ENCODE measurements at regions not wholly inside any gene's neighbourhood (a gene's known extent, or its start where the extent isn't known, plus 50 kb on each side); places are given as distances from the start of the nearest gene placed in this dataset.

DNA sequence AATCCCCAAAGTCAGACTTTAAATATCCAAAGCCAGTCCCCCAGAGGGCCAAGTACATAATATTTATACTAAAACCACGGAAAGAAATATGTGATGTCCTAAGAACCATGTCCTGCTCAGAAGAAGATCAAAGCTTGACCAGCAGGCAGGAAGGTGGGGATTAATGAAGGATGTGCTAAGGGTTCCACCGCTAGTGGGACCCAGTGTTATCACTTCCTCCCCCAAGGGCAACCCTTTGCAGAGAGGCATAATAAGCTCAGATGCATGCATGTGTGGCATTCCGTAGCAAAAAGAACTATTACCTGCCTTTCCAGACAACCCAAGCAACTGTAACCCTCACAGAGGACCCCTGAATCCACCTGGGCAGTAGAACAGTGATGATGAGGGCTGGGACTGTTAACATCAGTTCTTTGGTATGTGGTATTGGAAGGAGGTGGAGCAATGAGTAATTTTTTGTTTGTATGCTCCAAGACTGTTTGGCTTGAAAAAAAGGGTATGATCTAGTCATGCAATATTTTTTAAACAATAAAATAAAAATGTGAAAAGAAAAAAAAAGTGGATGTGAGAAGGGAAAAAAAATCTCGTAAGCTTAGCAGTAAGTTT, 71.7 kb upstream of the ETV6 start:
- H3K9me3 Mint-ChIP-seq, result peaks cover 12% of the 10 kb centered on the region
- DNase-seq (ENCODE audit: low spot score) (no peak), ATAC-seq (no peak)
- no peak overlapping the region for H3K27ac Mint-ChIP-seq
- H3K4me1 Mint-ChIP-seq, result peaks cover 5% of the 10 kb centered on the region
- peaks cover 14% of the 10 kb centered on the region for H3K36me3 Mint-ChIP-seq
- no peak overlapping the region for H3K4me3 Mint-ChIP-seq
- ChIA-PET POLR2A (no interaction called here), CTCF (no interaction called here)
- no peaks in the 10 kb centered on the region for H3K27me3 Mint-ChIP-seq (ENCODE audit: low read depth)
- TF ChIP-seq CBFB (CRISPR knock-in tag; IDR thresholded peaks at IDR 0.05; ENCODE audit: low read depth) (no peak), NFATC4 (CRISPR knock-in tag; IDR thresholded peaks at IDR 0.05) (no peak), RORB (CRISPR knock-in tag; IDR thresholded peaks at IDR 0.05) (no peak), HMGA2 (CRISPR knock-in tag; IDR thresholded peaks at IDR 0.05) (no peak), ZNF396 (CRISPR knock-in tag; IDR thresholded peaks at IDR 0.05; ENCODE audit: borderline replicate concordance) (no peak), SMAD3 (CRISPR knock-in tag; IDR thresholded peaks at IDR 0.05; ENCODE audit: borderline replicate concordance) (no peak), ETV6 (CRISPR knock-in tag; IDR thresholded peaks at IDR 0.05) (no peak), GTF2I (CRISPR knock-in tag; conservative IDR thresholded peaks at IDR 0.05) (no peak), ZNF138 (CRISPR knock-in tag; conservative IDR thresholded peaks at IDR 0.05) (no peak), NFE2L1 (CRISPR knock-in tag; IDR thresholded peaks at IDR 0.05) (no peak), NFYB (CRISPR knock-in tag; conservative IDR thresholded peaks at IDR 0.05; ENCODE audit: low read depth) (no peak), GRHL2 (CRISPR knock-in tag; IDR thresholded peaks at IDR 0.05; ENCODE audit: insufficient replicate concordance, severe bottlenecking) (no peak), FOXP1 (CRISPR knock-in tag; IDR thresholded peaks at IDR 0.05; ENCODE audit: borderline replicate concordance) (no peak)
- TF ChIP-seq, protein P1, sequence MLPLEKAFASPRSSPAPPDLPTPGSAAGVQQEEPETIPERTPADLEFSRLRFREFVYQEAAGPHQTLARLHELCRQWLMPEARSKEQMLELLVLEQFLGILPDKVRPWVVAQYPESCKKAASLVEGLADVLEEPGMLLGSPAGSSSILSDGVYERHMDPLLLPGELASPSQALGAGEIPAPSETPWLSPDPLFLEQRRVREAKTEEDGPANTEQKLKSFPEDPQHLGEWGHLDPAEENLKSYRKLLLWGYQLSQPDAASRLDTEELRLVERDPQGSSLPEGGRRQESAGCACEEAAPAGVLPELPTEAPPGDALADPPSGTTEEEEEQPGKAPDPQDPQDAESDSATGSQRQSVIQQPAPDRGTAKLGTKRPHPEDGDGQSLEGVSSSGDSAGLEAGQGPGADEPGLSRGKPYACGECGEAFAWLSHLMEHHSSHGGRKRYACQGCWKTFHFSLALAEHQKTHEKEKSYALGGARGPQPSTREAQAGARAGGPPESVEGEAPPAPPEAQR (CRISPR knock-in tag; IDR thresholded peaks at IDR 0.05), result no peak
- TF ChIP-seq, protein P2, sequence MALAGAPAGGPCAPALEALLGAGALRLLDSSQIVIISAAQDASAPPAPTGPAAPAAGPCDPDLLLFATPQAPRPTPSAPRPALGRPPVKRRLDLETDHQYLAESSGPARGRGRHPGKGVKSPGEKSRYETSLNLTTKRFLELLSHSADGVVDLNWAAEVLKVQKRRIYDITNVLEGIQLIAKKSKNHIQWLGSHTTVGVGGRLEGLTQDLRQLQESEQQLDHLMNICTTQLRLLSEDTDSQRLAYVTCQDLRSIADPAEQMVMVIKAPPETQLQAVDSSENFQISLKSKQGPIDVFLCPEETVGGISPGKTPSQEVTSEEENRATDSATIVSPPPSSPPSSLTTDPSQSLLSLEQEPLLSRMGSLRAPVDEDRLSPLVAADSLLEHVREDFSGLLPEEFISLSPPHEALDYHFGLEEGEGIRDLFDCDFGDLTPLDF (CRISPR knock-in tag; IDR thresholded peaks at IDR 0.05), result no peak
- TF ChIP-seq, protein P3, sequence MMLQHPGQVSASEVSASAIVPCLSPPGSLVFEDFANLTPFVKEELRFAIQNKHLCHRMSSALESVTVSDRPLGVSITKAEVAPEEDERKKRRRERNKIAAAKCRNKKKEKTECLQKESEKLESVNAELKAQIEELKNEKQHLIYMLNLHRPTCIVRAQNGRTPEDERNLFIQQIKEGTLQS (CRISPR knock-in tag; conservative IDR thresholded peaks at IDR 0.05), result no peak

DNA sequence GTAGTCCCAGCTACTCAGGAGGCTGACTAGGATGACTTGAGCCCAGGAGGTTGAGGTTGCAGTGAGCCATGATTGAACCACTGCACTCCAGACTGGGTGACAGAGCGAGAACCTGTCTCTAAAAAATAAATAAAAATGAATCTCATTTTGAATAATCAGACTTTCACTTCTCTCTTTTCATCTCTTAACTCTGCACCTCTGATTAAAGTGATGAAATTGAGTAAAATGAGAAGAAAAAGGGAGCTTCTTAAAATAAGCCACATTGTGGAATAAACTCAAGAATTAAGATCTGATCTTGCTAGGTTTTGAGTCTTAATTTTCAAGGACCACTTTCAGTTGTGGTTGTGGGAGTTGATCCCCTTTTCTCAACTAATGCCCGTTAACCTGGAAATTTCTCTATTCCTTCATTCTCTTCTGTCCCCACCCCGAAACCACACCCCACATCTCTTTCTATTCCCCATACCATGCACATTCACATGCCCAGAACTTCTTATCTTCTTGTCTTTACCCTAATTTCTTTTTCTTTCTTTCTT, 70.9 kb upstream of the ETV6 start:
- Mint-ChIP-seq H3K27me3 (ENCODE audit: low read depth) (no peaks in the 10 kb centered on the region), H3K4me3 (no peak overlapping the region), H3K4me1 (peaks cover 5% of the 10 kb centered on the region), H3K36me3 (peaks cover 14% of the 10 kb centered on the region), H3K27ac (no peak overlapping the region), H3K9me3 (peaks cover 12% of the 10 kb centered on the region)
- DNase-seq (ENCODE audit: low spot score), result no peak
- ChIA-PET CTCF (interaction anchor here (0.7 kb wide), 1 partner anchor 71 kb away, joined by 3 read pairs; the partner anchor contains the start of gene ETV6), POLR2A (no interaction called here)
- TF ChIP-seq, protein P4, sequence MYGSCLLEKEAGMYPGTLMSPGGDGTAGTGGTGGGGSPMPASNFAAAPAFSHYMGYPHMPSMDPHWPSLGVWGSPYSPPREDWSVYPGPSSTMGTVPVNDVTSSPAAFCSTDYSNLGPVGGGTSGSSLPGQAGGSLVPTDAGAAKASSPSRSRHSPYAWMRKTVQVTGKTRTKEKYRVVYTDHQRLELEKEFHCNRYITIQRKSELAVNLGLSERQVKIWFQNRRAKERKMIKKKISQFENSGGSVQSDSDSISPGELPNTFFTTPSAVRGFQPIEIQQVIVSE (CRISPR knock-in tag; IDR thresholded peaks at IDR 0.05; ENCODE audit: borderline replicate concordance), result no peak
- no peak for ATAC-seq

DNA sequence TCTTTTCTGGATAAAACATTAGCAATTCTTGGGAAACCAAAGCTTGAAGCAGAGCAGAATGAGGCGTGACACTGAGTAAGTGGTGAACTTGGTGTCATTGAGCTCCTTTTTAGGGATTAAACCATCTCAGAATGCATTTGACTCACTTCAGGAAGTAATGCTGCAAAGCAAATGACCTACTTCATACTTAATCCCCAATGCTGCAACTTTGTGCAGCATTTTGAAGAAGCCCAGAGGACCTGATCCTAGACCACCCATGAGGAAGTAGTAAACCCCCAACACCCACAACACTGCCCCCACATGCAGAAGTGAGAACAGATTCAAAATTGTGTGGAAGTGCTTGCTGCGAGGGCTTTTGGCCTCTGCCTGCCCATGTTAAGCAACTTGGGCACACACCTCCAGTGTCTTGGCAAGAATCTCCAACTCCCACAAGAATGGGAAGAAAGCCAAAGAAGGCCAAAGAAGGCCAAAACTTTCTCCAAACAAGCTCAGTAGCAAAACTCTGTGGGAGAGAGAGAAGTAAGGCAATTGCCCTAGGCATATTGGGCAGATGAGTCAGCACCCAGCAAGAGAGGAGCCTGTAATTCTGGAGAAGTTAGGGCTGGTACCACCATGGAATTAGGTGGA, 69.2 kb upstream of the ETV6 start:
- H3K4me1 Mint-ChIP-seq, result peaks cover 11% of the 10 kb centered on the region
- no peak overlapping the region for H3K4me3 Mint-ChIP-seq
- DNase-seq (ENCODE audit: low spot score) (no peak), ATAC-seq (no peak)
- POLR2A ChIA-PET, result interaction anchor here (0.6 to 1.1 kb wide), 2 partner anchors 52 to 173 kb away, joined by 3 read pairs; no protein-coding TSS in a partner anchor
- H3K9me3 Mint-ChIP-seq, result peaks cover under 1% of the 10 kb centered on the region
- no peaks in the 10 kb centered on the region for H3K27me3 Mint-ChIP-seq (ENCODE audit: low read depth)
- H3K27ac Mint-ChIP-seq, result no peak overlapping the region
- H3K36me3 Mint-ChIP-seq, result peaks cover 2% of the 10 kb centered on the region
- CTCF ChIA-PET, result interaction anchor here (0.9 to 4.5 kb wide), 19 partner anchors 12 to 456 kb away, joined by 3 to 42 read pairs (median 3); no protein-coding TSS in a partner anchor
- TF ChIP-seq ZBTB21 (CRISPR knock-in tag; IDR thresholded peaks at IDR 0.05; ENCODE audit: borderline replicate concordance), result no peak
- no peak for TF ChIP-seq ZNF232 (CRISPR knock-in tag; IDR thresholded peaks at IDR 0.05)
- no peak for TF ChIP-seq TEAD4 (CRISPR knock-in tag; IDR thresholded peaks at IDR 0.05)
- TF ChIP-seq, protein P5, sequence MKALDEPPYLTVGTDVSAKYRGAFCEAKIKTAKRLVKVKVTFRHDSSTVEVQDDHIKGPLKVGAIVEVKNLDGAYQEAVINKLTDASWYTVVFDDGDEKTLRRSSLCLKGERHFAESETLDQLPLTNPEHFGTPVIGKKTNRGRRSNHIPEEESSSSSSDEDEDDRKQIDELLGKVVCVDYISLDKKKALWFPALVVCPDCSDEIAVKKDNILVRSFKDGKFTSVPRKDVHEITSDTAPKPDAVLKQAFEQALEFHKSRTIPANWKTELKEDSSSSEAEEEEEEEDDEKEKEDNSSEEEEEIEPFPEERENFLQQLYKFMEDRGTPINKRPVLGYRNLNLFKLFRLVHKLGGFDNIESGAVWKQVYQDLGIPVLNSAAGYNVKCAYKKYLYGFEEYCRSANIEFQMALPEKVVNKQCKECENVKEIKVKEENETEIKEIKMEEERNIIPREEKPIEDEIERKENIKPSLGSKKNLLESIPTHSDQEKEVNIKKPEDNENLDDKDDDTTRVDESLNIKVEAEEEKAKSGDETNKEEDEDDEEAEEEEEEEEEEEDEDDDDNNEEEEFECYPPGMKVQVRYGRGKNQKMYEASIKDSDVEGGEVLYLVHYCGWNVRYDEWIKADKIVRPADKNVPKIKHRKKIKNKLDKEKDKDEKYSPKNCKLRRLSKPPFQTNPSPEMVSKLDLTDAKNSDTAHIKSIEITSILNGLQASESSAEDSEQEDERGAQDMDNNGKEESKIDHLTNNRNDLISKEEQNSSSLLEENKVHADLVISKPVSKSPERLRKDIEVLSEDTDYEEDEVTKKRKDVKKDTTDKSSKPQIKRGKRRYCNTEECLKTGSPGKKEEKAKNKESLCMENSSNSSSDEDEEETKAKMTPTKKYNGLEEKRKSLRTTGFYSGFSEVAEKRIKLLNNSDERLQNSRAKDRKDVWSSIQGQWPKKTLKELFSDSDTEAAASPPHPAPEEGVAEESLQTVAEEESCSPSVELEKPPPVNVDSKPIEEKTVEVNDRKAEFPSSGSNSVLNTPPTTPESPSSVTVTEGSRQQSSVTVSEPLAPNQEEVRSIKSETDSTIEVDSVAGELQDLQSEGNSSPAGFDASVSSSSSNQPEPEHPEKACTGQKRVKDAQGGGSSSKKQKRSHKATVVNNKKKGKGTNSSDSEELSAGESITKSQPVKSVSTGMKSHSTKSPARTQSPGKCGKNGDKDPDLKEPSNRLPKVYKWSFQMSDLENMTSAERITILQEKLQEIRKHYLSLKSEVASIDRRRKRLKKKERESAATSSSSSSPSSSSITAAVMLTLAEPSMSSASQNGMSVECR (CRISPR knock-in tag; IDR thresholded peaks at IDR 0.05; ENCODE audit: borderline replicate concordance), result no peak
- no peak for TF ChIP-seq NFATC4 (CRISPR knock-in tag; IDR thresholded peaks at IDR 0.05)
- no peak for TF ChIP-seq IRF2 (CRISPR knock-in tag; IDR thresholded peaks at IDR 0.05; ENCODE audit: borderline replicate concordance, low read depth)
- TF ChIP-seq, protein P6, sequence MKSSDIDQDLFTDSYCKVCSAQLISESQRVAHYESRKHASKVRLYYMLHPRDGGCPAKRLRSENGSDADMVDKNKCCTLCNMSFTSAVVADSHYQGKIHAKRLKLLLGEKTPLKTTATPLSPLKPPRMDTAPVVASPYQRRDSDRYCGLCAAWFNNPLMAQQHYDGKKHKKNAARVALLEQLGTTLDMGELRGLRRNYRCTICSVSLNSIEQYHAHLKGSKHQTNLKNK (CRISPR knock-in tag; IDR thresholded peaks at IDR 0.05), result no peak
- TF ChIP-seq ZNF317 (CRISPR knock-in tag; IDR thresholded peaks at IDR 0.05; ENCODE audit: borderline replicate concordance, low read depth), result no peak

Measured in WTC11 (cell line).